HFFc6 (cell line): ENCODE measurements at regions not wholly inside any gene's neighbourhood (a gene's known extent, or its start where the extent isn't known, plus 50 kb on each side); places are given as distances from the start of the nearest gene placed in this dataset.

Experiments
- DNase-seq: peaks from one replicate; pipeline ENCODE4 v3.0.0-alpha.2; 2018
- H3K27ac Mint-ChIP-seq: 2 replicates; pipeline ENCODE4 v1.8.0; 2020; ENCODE audit warnings: mild to moderate bottlenecking, mixed read lengths
- H3K27me3 Mint-ChIP-seq: 2 replicates; pipeline ENCODE4 v1.8.0; 2021; ENCODE audit warnings: mild to moderate bottlenecking, moderate library complexity, mixed read lengths; ENCODE audit not compliant: insufficient read depth
- H3K36me3 Mint-ChIP-seq: 2 replicates; pipeline ENCODE4 v1.8.0; 2021; ENCODE audit warnings: low read depth, mixed read lengths
- H3K4me1 Mint-ChIP-seq: 2 replicates; pipeline ENCODE4 v1.8.0; 2020; ENCODE audit warnings: low read depth, mixed read lengths
- H3K4me3 Mint-ChIP-seq: 2 replicates; pipeline ENCODE4 v1.8.0; 2020; ENCODE audit warnings: mild to moderate bottlenecking, moderate library complexity, mixed read lengths
- H3K9me3 Mint-ChIP-seq: 2 replicates; pipeline ENCODE4 v1.8.0; 2020; ENCODE audit warnings: mild to moderate bottlenecking, mixed read lengths
- TF ChIP-seq, protein P1 (sequence below): fragments of 200-600 bp; sonication (generic); IDR thresholded peaks from 2 replicates; pipeline ENCODE4 v1.5.0; 2021; ENCODE audit warnings: antibody characterized with exemption, mild to moderate bottlenecking

DNA sequence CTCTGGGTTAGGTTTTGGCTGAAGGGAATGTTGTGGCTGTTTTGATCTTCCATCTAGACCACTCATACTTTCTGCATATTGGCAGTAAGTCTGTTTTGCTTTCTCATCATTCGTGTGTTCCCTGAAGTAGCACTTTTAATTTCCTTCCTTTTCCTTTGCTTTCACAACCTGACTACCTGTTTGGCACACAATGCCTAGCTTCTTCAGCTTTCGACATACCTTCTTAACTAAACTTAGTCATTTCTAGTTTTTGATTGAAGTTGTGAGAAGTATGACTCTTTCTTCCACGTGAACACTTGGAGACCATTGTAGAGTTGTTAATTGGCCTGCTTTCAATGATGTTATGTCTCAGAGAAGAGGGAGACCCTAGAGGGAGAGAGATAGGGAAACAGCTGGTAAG is 123.6 kb upstream of the EPB41L3 start:
- Mint-ChIP-seq H3K36me3 (peaks cover 4% of the 10 kb centered on the region; the same call in 1 of the 2 replicates), H3K4me3 (no peak overlapping the region), H3K27me3 (no peaks in the 10 kb centered on the region), H3K9me3 (peaks cover 31% of the 10 kb centered on the region), H3K4me1 (no peaks in the 10 kb centered on the region), H3K27ac (no peak overlapping the region)
- no peak for DNase-seq
- TF ChIP-seq, protein P1, sequence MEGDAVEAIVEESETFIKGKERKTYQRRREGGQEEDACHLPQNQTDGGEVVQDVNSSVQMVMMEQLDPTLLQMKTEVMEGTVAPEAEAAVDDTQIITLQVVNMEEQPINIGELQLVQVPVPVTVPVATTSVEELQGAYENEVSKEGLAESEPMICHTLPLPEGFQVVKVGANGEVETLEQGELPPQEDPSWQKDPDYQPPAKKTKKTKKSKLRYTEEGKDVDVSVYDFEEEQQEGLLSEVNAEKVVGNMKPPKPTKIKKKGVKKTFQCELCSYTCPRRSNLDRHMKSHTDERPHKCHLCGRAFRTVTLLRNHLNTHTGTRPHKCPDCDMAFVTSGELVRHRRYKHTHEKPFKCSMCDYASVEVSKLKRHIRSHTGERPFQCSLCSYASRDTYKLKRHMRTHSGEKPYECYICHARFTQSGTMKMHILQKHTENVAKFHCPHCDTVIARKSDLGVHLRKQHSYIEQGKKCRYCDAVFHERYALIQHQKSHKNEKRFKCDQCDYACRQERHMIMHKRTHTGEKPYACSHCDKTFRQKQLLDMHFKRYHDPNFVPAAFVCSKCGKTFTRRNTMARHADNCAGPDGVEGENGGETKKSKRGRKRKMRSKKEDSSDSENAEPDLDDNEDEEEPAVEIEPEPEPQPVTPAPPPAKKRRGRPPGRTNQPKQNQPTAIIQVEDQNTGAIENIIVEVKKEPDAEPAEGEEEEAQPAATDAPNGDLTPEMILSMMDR = no peak

DNA sequence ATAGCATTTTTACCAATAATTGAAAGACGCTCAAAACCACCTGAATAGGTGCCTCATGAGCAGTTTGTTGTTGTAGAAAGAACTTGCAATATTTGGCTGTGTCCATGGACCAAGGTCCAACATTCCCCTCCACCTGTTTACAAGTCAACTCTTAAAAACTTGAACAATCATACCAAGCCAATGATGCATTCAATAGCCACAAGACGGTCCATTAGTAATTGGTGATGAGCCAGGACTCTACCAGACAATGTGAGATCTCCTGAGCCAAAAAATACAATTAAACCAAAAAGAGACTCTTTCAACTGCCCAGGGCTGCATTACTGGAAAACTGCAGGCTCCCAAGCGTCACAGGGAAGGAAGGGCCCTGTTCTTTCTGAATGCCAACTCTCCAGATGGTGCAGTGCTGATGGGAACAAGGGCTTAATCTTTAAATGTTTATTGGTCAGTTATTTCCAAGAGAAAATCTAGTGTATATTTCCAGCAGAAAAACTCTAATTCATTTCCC is 118.8 kb upstream of the EPB41L3 start:
- Mint-ChIP-seq H3K27me3 (no peaks in the 10 kb centered on the region; the same call in 1 of the 2 replicates), H3K4me1 (no peaks in the 10 kb centered on the region), H3K4me3 (no peak overlapping the region), H3K36me3 (peaks cover 4% of the 10 kb centered on the region; the same call in 1 of the 2 replicates), H3K9me3 (peaks cover 21% of the 10 kb centered on the region), H3K27ac (no peak overlapping the region)
- DNase-seq = no peak
- TF ChIP-seq, protein P1 = no peak

DNA sequence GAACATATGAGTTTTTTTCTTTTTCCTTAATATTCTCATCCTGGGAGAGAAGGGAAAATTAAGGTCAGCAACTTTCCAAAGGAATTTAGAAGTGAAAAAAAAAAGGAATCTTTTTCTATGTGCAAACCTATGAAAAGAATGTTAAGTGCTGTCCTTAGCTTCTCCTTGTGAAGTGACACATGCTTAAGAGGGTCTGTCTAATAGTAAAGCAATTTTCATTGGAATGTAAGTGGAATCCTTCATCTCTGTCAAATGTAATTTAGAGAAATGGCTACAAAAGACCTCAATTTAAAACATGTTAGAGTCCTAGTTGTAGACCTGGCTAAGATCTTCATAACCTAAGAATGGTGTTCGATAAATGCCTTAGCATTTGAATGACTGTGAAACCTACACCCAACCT is 117.4 kb upstream of the EPB41L3 start:
- no peak for DNase-seq
- TF ChIP-seq, protein P1 = no peak
- H3K4me1 Mint-ChIP-seq = no peaks in the 10 kb centered on the region
- no peak overlapping the region for H3K4me3 Mint-ChIP-seq
- H3K27me3 Mint-ChIP-seq = no peaks in the 10 kb centered on the region; the same call in 1 of the 2 replicates
- H3K36me3 Mint-ChIP-seq = peaks cover 4% of the 10 kb centered on the region; the same call in 1 of the 2 replicates
- peaks cover 33% of the 10 kb centered on the region for H3K9me3 Mint-ChIP-seq
- no peak overlapping the region for H3K27ac Mint-ChIP-seq

DNA sequence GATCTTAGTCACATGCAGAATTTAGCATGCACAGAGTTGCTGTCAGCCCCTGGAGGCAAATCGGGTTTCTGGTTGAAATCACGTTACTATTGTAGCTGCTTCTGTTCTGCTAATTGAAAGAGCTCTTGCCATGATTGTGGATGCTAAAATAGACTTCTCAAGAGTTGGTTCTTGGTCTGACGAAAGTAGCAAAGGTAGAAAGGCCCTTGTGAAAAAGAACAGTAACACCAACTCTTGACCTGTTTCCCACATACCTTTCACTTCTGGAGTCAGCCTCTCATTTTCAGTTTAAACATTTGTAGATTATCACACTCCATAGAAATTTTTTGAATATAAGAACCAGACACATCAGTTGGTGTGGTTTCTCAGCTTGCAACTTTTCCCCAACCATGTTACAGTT is 110.0 kb upstream of the EPB41L3 start:
- DNase-seq = no peak
- H3K36me3 Mint-ChIP-seq = no peaks in the 10 kb centered on the region
- H3K27ac Mint-ChIP-seq = no peak overlapping the region
- H3K9me3 Mint-ChIP-seq = peaks cover 44% of the 10 kb centered on the region
- TF ChIP-seq, protein P1 = no peak
- H3K4me3 Mint-ChIP-seq = no peak overlapping the region
- no peaks in the 10 kb centered on the region for H3K27me3 Mint-ChIP-seq
- H3K4me1 Mint-ChIP-seq = no peaks in the 10 kb centered on the region

DNA sequence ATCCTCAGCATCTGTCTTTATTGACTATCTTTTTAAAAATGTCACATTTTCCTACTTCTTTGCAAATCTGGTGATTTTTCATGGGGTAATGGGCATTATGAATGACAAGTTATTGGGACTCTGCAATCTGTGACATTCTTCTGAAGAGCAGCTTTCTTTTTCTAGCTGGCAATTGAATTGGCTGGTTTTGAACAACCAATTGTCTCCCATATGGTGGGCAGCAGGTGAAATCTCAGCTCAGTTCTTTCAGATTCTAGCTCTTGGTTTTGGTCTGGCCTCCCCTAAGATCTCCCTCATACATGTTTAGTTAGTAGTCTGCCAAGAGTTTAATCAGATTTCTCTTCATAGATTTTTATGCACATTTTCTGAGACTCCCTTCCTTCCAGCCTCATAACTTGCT is 107.9 kb upstream of the EPB41L3 start:
- peaks cover 41% of the 10 kb centered on the region for H3K9me3 Mint-ChIP-seq
- H3K27ac Mint-ChIP-seq = no peak overlapping the region
- TF ChIP-seq, protein P1 = no peak
- no peaks in the 10 kb centered on the region for H3K27me3 Mint-ChIP-seq
- no peak for DNase-seq
- H3K36me3 Mint-ChIP-seq = no peaks in the 10 kb centered on the region
- no peak overlapping the region for H3K4me3 Mint-ChIP-seq
- no peaks in the 10 kb centered on the region for H3K4me1 Mint-ChIP-seq

DNA sequence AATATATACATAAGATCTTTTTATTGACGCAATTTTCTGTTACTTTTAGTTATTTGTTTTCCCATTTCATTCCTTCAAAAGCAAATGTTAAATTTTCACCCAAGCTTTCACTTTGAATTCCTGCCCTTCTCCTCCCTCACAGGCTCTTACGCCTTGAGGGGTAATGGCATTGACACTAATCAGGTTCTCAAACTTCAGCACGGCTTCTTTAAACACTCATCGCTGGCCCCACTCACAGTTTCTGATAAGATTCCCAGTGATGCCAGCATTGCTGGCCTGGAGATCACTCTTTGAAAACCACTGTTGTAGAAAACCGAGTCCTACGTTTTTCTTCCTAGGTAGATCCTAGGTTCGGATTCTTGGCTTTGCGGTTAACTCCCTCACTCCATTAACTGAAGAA is 105.6 kb upstream of the EPB41L3 start:
- H3K27ac Mint-ChIP-seq = no peak overlapping the region

More for the DNA sequence above, 105.6 kb upstream of the EPB41L3 start:
- no peaks in the 10 kb centered on the region for H3K36me3 Mint-ChIP-seq
- no peak for DNase-seq
- H3K4me1 Mint-ChIP-seq = no peaks in the 10 kb centered on the region
- no peak overlapping the region for H3K4me3 Mint-ChIP-seq
- peaks cover 35% of the 10 kb centered on the region for H3K9me3 Mint-ChIP-seq
- H3K27me3 Mint-ChIP-seq = no peaks in the 10 kb centered on the region
- TF ChIP-seq, protein P1 = no peak
